GM18507 (cell line): ENCODE measurements at regions not wholly inside any gene's neighbourhood (a gene's known extent, or its start where the extent isn't known, plus 50 kb on each side); places are given as distances from the start of the nearest gene placed in this dataset.
A peak's percentile ranks its signal among the peaks of the same experiment; 100 is the strongest.

ENCODE experiments used
- DNase-seq: peaks from one replicate; pipeline ENCODE4 v3.0.0; 2011; ENCODE audit warnings: low read depth; ENCODE audit not compliant: insufficient read length; ENCODE audit errors: extremely low spot score
- FAIRE-seq: peaks from 2 replicates; lab custom pipeline; 2011; peaks lifted over from hg19 to GRCh38; lab: Jason Lieb, UNC

DNA sequence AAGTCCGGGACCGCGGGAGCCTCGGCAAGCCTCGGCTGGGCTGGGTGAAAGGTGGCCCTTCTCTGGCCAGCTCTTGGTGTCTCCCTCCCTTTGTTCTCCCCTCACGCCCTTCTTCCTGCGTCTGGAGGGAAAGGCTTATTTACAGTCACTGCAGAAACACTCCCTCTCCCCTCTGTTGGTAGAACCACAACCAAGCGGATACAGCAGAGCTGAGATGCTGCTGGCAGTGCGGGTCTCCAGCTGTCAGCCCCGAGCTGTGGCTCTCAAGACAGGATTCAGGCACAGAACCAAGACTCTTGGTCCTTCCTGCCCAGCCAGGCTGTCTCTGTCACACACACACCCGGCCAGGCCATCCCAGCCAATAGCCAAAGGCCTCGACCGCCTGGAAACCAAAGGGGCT, 133.3 kb downstream of the ENGASE start:
- FAIRE-seq (no peak), DNase-seq (no peak)

GRCh38 chr17:79205688-79206205, 131.1 kb downstream of the ENGASE start:
- FAIRE-seq, result no peak

DNA sequence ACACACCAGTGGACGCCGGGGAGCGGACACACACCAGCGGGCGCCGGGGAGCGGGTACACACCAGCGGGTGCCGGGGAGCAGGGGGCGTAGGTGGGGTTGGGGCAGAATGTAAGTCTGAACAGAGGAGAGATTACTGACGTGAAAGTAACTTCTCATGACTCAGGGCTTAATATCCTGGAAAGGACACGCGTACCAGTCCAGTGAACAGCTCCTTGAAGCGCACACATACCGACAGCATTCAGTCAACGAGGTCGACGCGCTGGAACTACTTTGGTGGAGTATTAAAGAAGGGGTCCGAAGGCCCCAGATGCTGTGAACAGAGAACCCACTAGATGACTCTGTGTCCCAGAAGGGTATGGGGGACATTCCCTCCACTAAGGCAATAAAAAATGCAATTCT, 129.6 kb downstream of the ENGASE start:
- no peak for DNase-seq
- no peak for FAIRE-seq

More at GRCh38 chr17:79205688-79206205, 131.1 kb downstream of the ENGASE start:
- no peak for DNase-seq

DNA sequence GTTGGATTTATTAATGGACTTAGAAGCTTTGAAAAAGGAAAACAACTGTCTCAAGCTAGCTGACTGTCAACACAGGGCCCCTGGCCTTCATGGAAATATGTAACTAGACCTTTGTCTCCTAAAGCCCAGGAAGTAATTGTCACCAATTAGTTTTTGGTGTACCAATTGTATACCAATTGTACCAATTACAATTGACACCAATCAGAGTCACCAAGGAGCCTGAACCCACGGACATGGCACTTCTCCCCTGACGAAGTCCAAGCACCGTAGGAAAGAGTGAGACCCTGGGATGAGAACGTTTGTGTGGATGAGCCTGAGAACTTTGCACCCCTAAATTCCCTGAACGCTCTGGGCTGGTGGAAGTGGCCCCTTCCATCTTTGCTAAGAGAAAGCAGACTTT, 129.0 kb downstream of the ENGASE start:
- FAIRE-seq, result no peak

GRCh38 chr17:79203016-79203415, 128.4 kb downstream of the ENGASE start:
- FAIRE-seq (no peak), DNase-seq (no peak)

More for the DNA sequence above, 129.0 kb downstream of the ENGASE start:
- no peak for DNase-seq

- FAIRE-seq, result no peak
Measured at GRCh38 chr17:79202480-79202879, 127.9 kb downstream of the ENGASE start.

DNA sequence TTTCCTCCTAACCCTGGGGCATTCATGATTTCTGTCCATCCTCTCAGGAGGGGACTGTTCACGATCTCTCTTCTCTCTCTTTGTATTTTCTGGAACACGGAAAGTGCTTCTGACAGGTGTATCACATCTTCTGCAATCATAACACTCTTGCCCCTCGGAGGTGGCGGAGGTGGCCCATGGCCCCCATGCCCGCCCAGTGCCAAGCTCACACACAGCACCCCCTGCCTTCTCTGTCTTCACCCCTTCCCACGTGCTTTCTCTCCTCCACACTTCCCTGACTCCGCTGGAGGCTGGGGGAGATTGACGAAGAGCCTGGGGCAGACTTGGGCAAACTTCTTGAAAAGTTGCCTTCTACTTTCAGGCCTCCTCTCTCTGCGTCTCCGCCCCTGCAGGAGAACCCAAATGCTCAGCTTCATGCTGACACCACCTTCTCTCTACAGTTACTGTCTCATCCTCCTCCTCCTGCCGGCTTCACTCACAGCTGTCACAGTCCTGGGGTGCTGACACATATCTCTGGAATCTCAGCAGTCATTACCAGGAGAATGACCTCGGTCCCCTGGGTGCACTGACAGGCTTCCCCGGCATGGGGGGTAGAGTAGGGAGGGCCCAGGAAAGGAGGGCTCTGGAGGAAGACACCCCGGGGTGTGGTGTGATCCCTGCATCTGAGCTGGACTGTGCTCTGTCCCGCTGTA, 127.1 kb downstream of the ENGASE start:
- DNase-seq (no peak), FAIRE-seq (no peak)

More at GRCh38 chr17:79202480-79202879, 127.9 kb downstream of the ENGASE start:
- no peak for DNase-seq

DNA sequence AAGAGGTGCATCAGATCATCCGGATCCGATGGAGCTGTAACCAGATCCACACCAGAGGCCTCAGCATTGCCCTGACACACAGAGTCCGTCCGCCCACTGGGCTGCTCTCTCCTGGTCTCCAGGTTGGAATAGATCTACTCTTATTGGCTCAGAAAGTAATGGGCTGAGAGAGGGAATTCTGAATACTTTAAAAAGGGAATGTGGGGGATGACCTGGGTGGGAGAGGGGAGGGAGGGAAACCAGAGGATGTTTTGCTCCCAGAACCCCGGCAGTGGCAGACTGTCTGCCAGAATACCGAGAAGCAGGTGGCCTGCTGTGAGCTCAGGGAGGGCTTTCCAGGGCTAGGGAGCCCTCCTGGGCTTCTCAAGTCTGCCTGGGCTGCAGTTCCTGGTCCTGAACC, 126.5 kb downstream of the ENGASE start:
- FAIRE-seq, result no peak
- no peak for DNase-seq

DNA sequence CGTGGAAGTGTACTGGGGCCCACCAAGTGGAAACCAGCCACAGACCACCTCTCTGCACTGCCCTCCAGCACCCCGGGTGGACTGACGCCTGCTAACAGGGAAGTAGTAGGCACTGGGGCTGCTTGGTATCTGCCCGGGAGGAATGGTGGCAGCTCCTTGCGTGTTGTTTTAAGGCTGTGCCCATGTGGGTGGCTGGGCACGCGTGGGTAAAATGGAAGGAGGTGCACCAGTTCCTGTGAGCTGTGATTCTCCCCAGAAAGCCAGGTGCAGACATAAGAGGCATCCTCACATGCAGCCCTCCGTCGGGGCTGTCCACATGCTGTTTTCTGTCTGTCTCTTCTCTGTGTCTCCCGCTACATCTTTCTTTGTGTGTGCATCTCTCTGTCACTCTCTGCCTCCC, 122.3 kb downstream of the ENGASE start:
- FAIRE-seq, result no peak

GRCh38 chr17:79192503-79193351, 118.1 kb downstream of the ENGASE start:
- FAIRE-seq (no peak), DNase-seq (no peak)

More for the DNA sequence above, 122.3 kb downstream of the ENGASE start:
- DNase-seq, result no peak

- no peak for FAIRE-seq
Measured at GRCh38 chr17:79191270-79191934, 116.8 kb downstream of the ENGASE start.

GRCh38 chr17:79189305-79189704, 114.7 kb downstream of the ENGASE start:
- DNase-seq (no peak), FAIRE-seq (no peak)

More at GRCh38 chr17:79191270-79191934, 116.8 kb downstream of the ENGASE start:
- DNase-seq, result no peak

- FAIRE-seq (no peak), DNase-seq (no peak)
Measured at GRCh38 chr17:79188685-79189084, 114.1 kb downstream of the ENGASE start.

GRCh38 chr17:79188048-79188447, 113.4 kb downstream of the ENGASE start:
- DNase-seq, result peak; percentile 37

GRCh38 chr17:79187186-79187585, 112.6 kb downstream of the ENGASE start:
- FAIRE-seq (no peak), DNase-seq (no peak)

More at GRCh38 chr17:79188048-79188447, 113.4 kb downstream of the ENGASE start:
- FAIRE-seq, result no peak

GRCh38 chr17:79186406-79186805, 111.8 kb downstream of the ENGASE start:
- DNase-seq, result no peak
- no peak for FAIRE-seq

- DNase-seq (no peak), FAIRE-seq (no peak)
Measured at GRCh38 chr17:79185671-79186070, 111.0 kb downstream of the ENGASE start.

- DNase-seq (no peak), FAIRE-seq (no peak)
Measured at GRCh38 chr17:79184219-79184618, 109.6 kb downstream of the ENGASE start.

- DNase-seq (no peak), FAIRE-seq (no peak)
Measured at GRCh38 chr17:79183293-79184158, 108.9 kb downstream of the ENGASE start.
